ENCODE measurements at regions not wholly inside any gene's neighbourhood (a gene's known extent, or its start where the extent isn't known, plus 50 kb on each side); places are given as distances from the start of the nearest gene placed in this dataset.

GRCh38 chr14:48504921-48505320 is 829.5 kb upstream of the MDGA2 start:
- no peak overlapping the region for H3K4me3 ChIP-seq (ENCODE audit: low read depth, low read length)
- no peak for TF ChIP-seq CTCF (IDR thresholded peaks at IDR 0.05; ENCODE audit: low read depth, low read length, missing control alignments)
- no peak for DNase-seq (ENCODE audit: low read depth)

GRCh38 chr14:48490756-48491155 is 815.4 kb upstream of the MDGA2 start:
- no peak for TF ChIP-seq CTCF (IDR thresholded peaks at IDR 0.05; ENCODE audit: low read depth, low read length, missing control alignments)
- no peak overlapping the region for H3K4me3 ChIP-seq (ENCODE audit: low read depth, low read length)
- DNase-seq (ENCODE audit: low read depth) = no peak

- no peak overlapping the region for H3K4me3 ChIP-seq (ENCODE audit: low read depth, low read length)
- TF ChIP-seq CTCF (IDR thresholded peaks at IDR 0.05; ENCODE audit: low read depth, low read length, missing control alignments) = no peak
- no peak for DNase-seq (ENCODE audit: low read depth)
Observed at GRCh38 chr14:48473944-48474343, 798.5 kb upstream of the MDGA2 start.

- DNase-seq (ENCODE audit: low read depth) = no peak
- no peak for TF ChIP-seq CTCF (IDR thresholded peaks at IDR 0.05; ENCODE audit: low read depth, low read length, missing control alignments)
- H3K4me3 ChIP-seq (ENCODE audit: low read depth, low read length) = no peak overlapping the region
Observed at GRCh38 chr14:48456051-48456450, 780.6 kb upstream of the MDGA2 start.

- DNase-seq (ENCODE audit: low read depth) = no peak
- TF ChIP-seq CTCF (IDR thresholded peaks at IDR 0.05; ENCODE audit: low read depth, low read length, missing control alignments) = no peak
- H3K4me3 ChIP-seq (ENCODE audit: low read depth, low read length) = no peak overlapping the region
Observed at GRCh38 chr14:48454887-48455286, 779.5 kb upstream of the MDGA2 start.

GRCh38 chr14:48452437-48452995 is 777.1 kb upstream of the MDGA2 start:
- TF ChIP-seq CTCF (IDR thresholded peaks at IDR 0.05; ENCODE audit: low read depth, low read length, missing control alignments) = no peak
- DNase-seq (ENCODE audit: low read depth) = no peak
- H3K4me3 ChIP-seq (ENCODE audit: low read depth, low read length) = no peak overlapping the region

- no peak overlapping the region for H3K4me3 ChIP-seq (ENCODE audit: low read depth, low read length)
Observed at GRCh38 chr14:48435221-48435620, 759.8 kb upstream of the MDGA2 start.

More at GRCh38 chr14:48435221-48435620, 759.8 kb upstream of the MDGA2 start:
- no peak for TF ChIP-seq CTCF (IDR thresholded peaks at IDR 0.05; ENCODE audit: low read depth, low read length, missing control alignments)
- DNase-seq (ENCODE audit: low read depth) = no peak

All from GM12864 (cell line).